ENCODE measurements at regions not wholly inside any gene's neighbourhood (a gene's known extent, or its start where the extent isn't known, plus 50 kb on each side); places are given as distances from the start of the nearest gene placed in this dataset.

GRCh38 chr12:116389990-116390389, 112.5 kb upstream of the MED13L start:
- Histone ChIP-seq H3K9me3 (ENCODE audit: control insufficient read depth, low read length) (no peaks in the 10 kb centered on the region), H3K9ac (ENCODE audit: low read length) (no peak overlapping the region), H3K36me3 (ENCODE audit: control insufficient read depth, insufficient read depth, low read length) (no peaks in the 10 kb centered on the region), H3K4me1 (ENCODE audit: control insufficient read depth, insufficient read depth, low read length) (no peaks in the 10 kb centered on the region), H3K4me3 (ENCODE audit: low read length) (no peak overlapping the region), H3K27me3 (ENCODE audit: control insufficient read depth, insufficient read depth, low read length) (peaks cover 4% of the 10 kb centered on the region)

- Histone ChIP-seq H3K4me3 (ENCODE audit: low read length) (no peak overlapping the region), H3K36me3 (ENCODE audit: control insufficient read depth, insufficient read depth, low read length) (no peaks in the 10 kb centered on the region), H3K4me1 (ENCODE audit: control insufficient read depth, insufficient read depth, low read length) (no peaks in the 10 kb centered on the region), H3K27me3 (ENCODE audit: control insufficient read depth, insufficient read depth, low read length) (peaks cover 4% of the 10 kb centered on the region), H3K9me3 (ENCODE audit: control insufficient read depth, low read length) (no peaks in the 10 kb centered on the region), H3K9ac (ENCODE audit: low read length) (no peak overlapping the region)
Observed at GRCh38 chr12:116390401-116391335, 113.2 kb upstream of the MED13L start.

- Histone ChIP-seq H3K4me3 (ENCODE audit: low read length) (no peak overlapping the region), H3K4me1 (ENCODE audit: control insufficient read depth, insufficient read depth, low read length) (no peaks in the 10 kb centered on the region), H3K9me3 (ENCODE audit: control insufficient read depth, low read length) (no peaks in the 10 kb centered on the region), H3K9ac (ENCODE audit: low read length) (no peak overlapping the region), H3K36me3 (ENCODE audit: control insufficient read depth, insufficient read depth, low read length) (no peaks in the 10 kb centered on the region), H3K27me3 (ENCODE audit: control insufficient read depth, insufficient read depth, low read length) (peaks cover 4% of the 10 kb centered on the region)
Observed at GRCh38 chr12:116391501-116391900, 114.0 kb upstream of the MED13L start.

- Histone ChIP-seq H3K27me3 (ENCODE audit: control insufficient read depth, insufficient read depth, low read length) (peaks cover 4% of the 10 kb centered on the region), H3K9me3 (ENCODE audit: control insufficient read depth, low read length) (no peaks in the 10 kb centered on the region), H3K9ac (ENCODE audit: low read length) (no peak overlapping the region), H3K36me3 (ENCODE audit: control insufficient read depth, insufficient read depth, low read length) (no peaks in the 10 kb centered on the region), H3K4me3 (ENCODE audit: low read length) (no peak overlapping the region), H3K4me1 (ENCODE audit: control insufficient read depth, insufficient read depth, low read length) (no peaks in the 10 kb centered on the region)
Observed at GRCh38 chr12:116392061-116392460, 114.6 kb upstream of the MED13L start.

- Histone ChIP-seq H3K4me3 (ENCODE audit: low read length) (no peak overlapping the region), H3K4me1 (ENCODE audit: control insufficient read depth, insufficient read depth, low read length) (no peaks in the 10 kb centered on the region), H3K36me3 (ENCODE audit: control insufficient read depth, insufficient read depth, low read length) (no peaks in the 10 kb centered on the region), H3K9ac (ENCODE audit: low read length) (no peak overlapping the region), H3K9me3 (ENCODE audit: control insufficient read depth, low read length) (no peaks in the 10 kb centered on the region), H3K27me3 (ENCODE audit: control insufficient read depth, insufficient read depth, low read length) (peaks cover 4% of the 10 kb centered on the region)
Observed at GRCh38 chr12:116393255-116393654, 115.8 kb upstream of the MED13L start.

- H3K27me3 ChIP-seq (ENCODE audit: control insufficient read depth, insufficient read depth, low read length) = peaks cover 4% of the 10 kb centered on the region
- no peak overlapping the region for H3K9ac ChIP-seq (ENCODE audit: low read length)
- no peaks in the 10 kb centered on the region for H3K4me1 ChIP-seq (ENCODE audit: control insufficient read depth, insufficient read depth, low read length)
- H3K36me3 ChIP-seq (ENCODE audit: control insufficient read depth, insufficient read depth, low read length) = no peaks in the 10 kb centered on the region
- H3K4me3 ChIP-seq (ENCODE audit: low read length) = no peak overlapping the region
- no peaks in the 10 kb centered on the region for H3K9me3 ChIP-seq (ENCODE audit: control insufficient read depth, low read length)
Observed at GRCh38 chr12:116393859-116394650, 116.6 kb upstream of the MED13L start.

GRCh38 chr12:116395396-116395795, 117.9 kb upstream of the MED13L start:
- H3K9ac ChIP-seq (ENCODE audit: low read length) = no peak overlapping the region
- no peaks in the 10 kb centered on the region for H3K36me3 ChIP-seq (ENCODE audit: control insufficient read depth, insufficient read depth, low read length)
- H3K27me3 ChIP-seq (ENCODE audit: control insufficient read depth, insufficient read depth, low read length) = peaks cover 4% of the 10 kb centered on the region
- no peak overlapping the region for H3K4me3 ChIP-seq (ENCODE audit: low read length)
- no peaks in the 10 kb centered on the region for H3K9me3 ChIP-seq (ENCODE audit: control insufficient read depth, low read length)
- no peaks in the 10 kb centered on the region for H3K4me1 ChIP-seq (ENCODE audit: control insufficient read depth, insufficient read depth, low read length)

- Histone ChIP-seq H3K9me3 (ENCODE audit: control insufficient read depth, low read length) (no peaks in the 10 kb centered on the region), H3K4me1 (ENCODE audit: control insufficient read depth, insufficient read depth, low read length) (no peaks in the 10 kb centered on the region), H3K27me3 (ENCODE audit: control insufficient read depth, insufficient read depth, low read length) (peaks cover 2% of the 10 kb centered on the region), H3K9ac (ENCODE audit: low read length) (no peak overlapping the region), H3K4me3 (ENCODE audit: low read length) (no peak overlapping the region), H3K36me3 (ENCODE audit: control insufficient read depth, insufficient read depth, low read length) (no peaks in the 10 kb centered on the region)
Observed at GRCh38 chr12:116397148-116397547, 119.7 kb upstream of the MED13L start.

- Histone ChIP-seq H3K4me1 (ENCODE audit: control insufficient read depth, insufficient read depth, low read length) (no peaks in the 10 kb centered on the region), H3K27me3 (ENCODE audit: control insufficient read depth, insufficient read depth, low read length) (no peaks in the 10 kb centered on the region), H3K4me3 (ENCODE audit: low read length) (no peak overlapping the region), H3K9ac (ENCODE audit: low read length) (no peak overlapping the region), H3K9me3 (ENCODE audit: control insufficient read depth, low read length) (no peaks in the 10 kb centered on the region), H3K36me3 (ENCODE audit: control insufficient read depth, insufficient read depth, low read length) (no peaks in the 10 kb centered on the region)
Observed at GRCh38 chr12:116398193-116398592, 120.7 kb upstream of the MED13L start.

- Histone ChIP-seq H3K36me3 (ENCODE audit: control insufficient read depth, insufficient read depth, low read length) (no peaks in the 10 kb centered on the region), H3K4me3 (ENCODE audit: low read length) (no peak overlapping the region), H3K27me3 (ENCODE audit: control insufficient read depth, insufficient read depth, low read length) (no peaks in the 10 kb centered on the region), H3K9me3 (ENCODE audit: control insufficient read depth, low read length) (no peaks in the 10 kb centered on the region), H3K4me1 (ENCODE audit: control insufficient read depth, insufficient read depth, low read length) (no peaks in the 10 kb centered on the region), H3K9ac (ENCODE audit: low read length) (no peak overlapping the region)
Observed at GRCh38 chr12:116399055-116399454, 121.6 kb upstream of the MED13L start.

GRCh38 chr12:116400636-116401372, 123.3 kb upstream of the MED13L start:
- H3K9me3 ChIP-seq (ENCODE audit: control insufficient read depth, low read length) = no peaks in the 10 kb centered on the region
- H3K4me3 ChIP-seq (ENCODE audit: low read length) = no peak overlapping the region
- no peaks in the 10 kb centered on the region for H3K36me3 ChIP-seq (ENCODE audit: control insufficient read depth, insufficient read depth, low read length)
- H3K4me1 ChIP-seq (ENCODE audit: control insufficient read depth, insufficient read depth, low read length) = no peaks in the 10 kb centered on the region
- H3K27me3 ChIP-seq (ENCODE audit: control insufficient read depth, insufficient read depth, low read length) = no peaks in the 10 kb centered on the region
- H3K9ac ChIP-seq (ENCODE audit: low read length) = no peak overlapping the region

- Histone ChIP-seq H3K27me3 (ENCODE audit: control insufficient read depth, insufficient read depth, low read length) (no peaks in the 10 kb centered on the region), H3K4me1 (ENCODE audit: control insufficient read depth, insufficient read depth, low read length) (no peaks in the 10 kb centered on the region), H3K9ac (ENCODE audit: low read length) (no peak overlapping the region), H3K9me3 (ENCODE audit: control insufficient read depth, low read length) (no peaks in the 10 kb centered on the region), H3K4me3 (ENCODE audit: low read length) (no peak overlapping the region), H3K36me3 (ENCODE audit: control insufficient read depth, insufficient read depth, low read length) (no peaks in the 10 kb centered on the region)
Observed at GRCh38 chr12:116401565-116401964, 124.1 kb upstream of the MED13L start.
